LHCN-M2 (cell line): ENCODE measurements at regions not wholly inside any gene's neighbourhood (a gene's known extent, or its start where the extent isn't known, plus 50 kb on each side); places are given as distances from the start of the nearest gene placed in this dataset.

ENCODE experiments used
- DNase-seq: peaks from one replicate; pipeline ENCODE4 v3.0.0-alpha.2; 2012; ENCODE audit warnings: low read depth

DNA sequence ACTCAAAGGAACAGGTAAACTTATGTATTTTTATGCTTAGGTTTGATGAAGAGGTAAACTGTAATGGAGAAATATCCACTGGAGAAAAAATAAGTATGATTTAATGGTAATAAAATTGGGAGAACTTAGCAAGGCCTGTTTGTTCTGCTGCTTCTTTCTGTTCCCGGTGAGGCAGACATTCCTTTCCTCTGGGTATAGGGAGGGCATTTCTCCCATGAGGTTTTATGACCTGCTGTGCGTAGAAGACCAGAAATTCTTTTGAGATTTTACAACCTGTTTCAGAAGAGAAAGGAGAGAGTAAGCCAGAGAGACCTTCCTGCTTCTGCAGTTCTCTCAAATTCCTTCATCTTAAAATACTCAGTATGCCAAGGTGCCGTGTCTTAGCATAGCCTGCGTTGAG is 139.4 kb upstream of the RMST start:
- no peak for DNase-seq

DNA sequence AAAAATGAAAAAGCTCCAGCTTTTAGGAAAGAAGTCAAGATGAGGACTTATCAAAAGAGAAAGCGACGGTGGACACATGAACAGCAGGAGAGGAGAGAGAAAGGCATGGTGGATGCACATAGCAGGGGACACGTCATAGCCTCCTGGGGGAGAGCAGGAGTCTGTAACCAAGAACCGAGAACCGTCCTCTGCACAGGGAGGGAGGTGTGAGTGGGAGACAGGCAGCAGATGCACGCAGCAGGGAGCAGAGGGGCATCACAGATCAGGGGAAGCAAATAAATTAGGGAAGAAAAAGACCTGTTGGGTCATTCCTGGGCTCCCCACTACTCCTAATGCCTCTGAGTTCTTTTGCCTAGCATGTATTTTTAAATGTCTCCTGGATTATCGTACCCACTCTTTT is 138.1 kb upstream of the RMST start:
- no peak for DNase-seq

- DNase-seq, result no peak
Observed at GRCh38 chr12:97335115-97335514, 127.5 kb upstream of the RMST start.

DNA sequence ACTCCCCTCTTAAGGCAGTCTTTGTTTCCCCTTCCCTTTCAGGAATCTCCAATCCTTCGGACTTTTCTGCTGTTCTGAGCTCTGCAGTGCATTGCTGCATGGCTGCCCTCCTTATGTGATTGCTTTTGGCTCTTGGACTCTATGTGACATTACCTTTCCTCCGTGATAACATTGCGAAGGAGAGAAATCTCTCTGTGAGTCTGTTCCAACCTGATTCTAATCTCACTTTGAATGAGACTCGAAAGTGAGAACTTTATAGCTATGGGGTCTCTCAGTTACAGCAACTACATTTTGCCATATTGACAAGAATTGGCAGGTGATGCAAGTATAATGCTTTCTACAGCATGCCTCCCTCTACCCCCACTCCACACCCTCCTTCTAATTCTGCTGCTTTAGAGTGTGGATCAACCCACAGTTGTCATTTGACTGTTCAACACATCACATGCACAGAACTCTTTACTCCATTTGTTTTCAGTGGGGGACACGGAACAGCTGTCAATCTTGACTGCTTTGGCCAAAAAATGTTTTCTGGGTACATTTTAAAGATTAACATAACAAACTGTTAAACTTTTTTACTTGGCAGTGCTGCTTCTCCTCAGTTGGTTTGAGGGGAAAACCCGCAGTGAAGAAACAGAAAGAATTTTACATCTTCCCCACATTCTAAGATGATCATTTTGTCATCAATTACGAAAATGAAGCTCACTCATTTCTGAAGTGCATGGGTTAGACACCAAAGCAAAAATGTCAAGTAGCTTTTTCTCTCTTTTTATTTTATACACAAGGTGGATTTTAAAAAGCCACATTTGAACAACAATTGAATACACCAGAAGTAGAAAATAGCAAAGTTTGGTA is 125.5 kb upstream of the RMST start:
- DNase-seq, result no peak

DNA sequence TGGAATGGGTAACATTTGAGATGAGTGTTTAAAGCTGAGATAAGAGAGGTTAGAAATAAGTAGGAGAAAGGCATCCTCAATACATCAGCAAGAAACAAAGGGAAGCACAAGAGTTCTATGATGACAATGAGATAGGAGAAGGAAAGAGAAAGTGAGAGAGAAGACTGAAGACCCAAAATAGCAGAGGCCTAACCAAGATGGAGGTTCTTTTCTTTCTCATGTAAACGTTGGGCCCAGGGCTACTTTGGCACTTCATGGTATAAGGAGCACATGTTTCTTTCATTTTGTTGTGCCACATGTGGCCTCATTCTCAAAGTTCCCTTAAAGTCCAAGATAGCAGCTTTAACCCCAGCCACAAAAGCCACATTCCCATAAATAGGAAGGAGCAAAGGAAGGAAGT is 120.5 kb upstream of the RMST start:
- DNase-seq, result no peak

DNA sequence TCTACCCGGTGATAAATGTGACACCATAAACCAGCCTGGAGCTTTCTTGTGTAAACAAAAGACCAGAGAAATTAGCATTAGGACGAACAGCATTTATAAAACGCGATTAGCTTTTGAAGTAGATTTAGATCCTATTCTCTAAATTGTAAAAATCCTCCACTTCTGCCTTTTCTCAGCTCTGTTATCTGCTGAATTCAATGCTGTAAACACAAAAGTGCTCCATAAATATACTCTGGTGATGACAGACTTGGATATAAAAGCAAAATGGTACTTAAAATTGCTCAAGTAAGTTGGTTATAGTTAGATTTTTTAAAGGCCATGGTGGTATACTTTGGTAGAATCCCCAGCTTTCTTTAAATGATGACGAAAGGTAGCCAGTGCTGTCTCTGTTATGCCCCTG is 114.6 kb upstream of the RMST start:
- no peak for DNase-seq

- DNase-seq, result no peak
Observed at GRCh38 chr12:97358361-97358760, 104.2 kb upstream of the RMST start.

DNA sequence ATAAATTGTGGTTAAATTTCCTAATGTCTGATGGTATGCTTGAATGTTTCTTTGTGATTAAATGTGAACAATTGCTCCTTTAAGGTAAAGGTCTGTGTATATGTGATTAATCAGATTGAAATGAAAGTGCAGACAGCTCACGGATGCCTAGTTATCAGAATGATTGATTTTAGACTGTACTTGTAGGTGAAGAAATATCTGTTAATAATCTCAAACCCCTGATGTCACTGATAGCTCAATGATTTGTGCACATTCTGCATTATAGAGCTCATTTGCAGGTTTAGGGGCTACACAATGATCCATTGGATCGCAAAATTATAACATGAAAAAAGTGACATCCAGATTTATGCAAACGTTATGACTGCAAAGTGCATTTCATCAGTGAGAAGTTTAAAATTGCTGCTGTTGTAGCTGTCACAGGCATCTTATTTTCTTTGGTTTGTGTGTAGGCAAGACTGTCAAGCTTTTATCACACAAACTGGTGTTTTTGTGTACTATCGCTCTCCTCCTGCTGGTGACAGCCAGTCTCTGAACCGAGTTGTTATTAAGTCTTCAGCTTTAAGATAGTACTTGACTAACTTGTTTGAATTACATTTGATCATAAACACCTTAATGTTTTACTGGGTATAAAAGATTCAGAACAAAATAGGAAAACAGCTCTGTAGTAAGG is 103.4 kb upstream of the RMST start:
- no peak for DNase-seq

GRCh38 chr12:97363693-97364092 is 98.9 kb upstream of the RMST start:
- DNase-seq, result no peak

GRCh38 chr12:97368462-97369163 is 94.0 kb upstream of the RMST start:
- no peak for DNase-seq

GRCh38 chr12:97375310-97375709 is 87.3 kb upstream of the RMST start:
- DNase-seq, result no peak

DNA sequence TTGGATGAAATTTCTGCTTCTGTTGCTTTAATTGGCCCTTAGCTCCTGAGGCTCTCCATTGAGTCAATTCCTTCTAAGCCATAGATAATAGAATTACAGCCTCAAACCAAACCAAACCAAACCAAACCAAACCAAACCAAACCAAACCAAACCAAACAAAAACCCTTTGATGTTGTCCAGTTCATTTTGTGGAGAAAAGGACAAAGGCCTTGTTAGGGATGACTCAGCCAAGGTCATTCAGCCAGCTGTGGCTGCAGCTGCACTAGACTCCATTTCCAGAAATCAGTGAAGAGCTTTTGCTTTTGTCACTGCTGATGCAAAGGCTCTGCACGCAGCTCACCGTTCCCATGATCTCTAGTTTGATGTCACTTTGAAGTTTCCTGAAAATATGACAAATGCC is 82.2 kb upstream of the RMST start:
- DNase-seq, result no peak

DNA sequence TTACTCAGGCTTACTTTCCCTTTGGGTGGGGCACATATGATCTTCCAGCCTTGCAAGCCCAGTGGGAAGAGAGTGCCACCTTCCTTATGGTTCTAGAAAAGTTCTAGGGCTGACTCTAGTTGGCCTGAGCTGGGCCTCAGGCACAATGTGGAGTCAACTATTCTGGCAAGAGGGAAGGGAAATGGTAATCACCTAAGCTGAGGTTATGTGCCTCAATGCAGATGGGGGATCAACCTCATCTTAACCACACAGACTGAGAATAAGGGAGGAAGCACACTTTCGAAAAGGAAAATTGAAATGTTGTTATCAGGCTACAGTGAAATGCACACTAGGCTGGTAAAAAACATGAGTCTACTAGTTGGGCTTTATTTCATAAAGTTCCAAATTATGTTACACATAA is 77.5 kb upstream of the RMST start:
- DNase-seq, result no peak

GRCh38 chr12:97386133-97386581 is 76.4 kb upstream of the RMST start:
- no peak for DNase-seq

DNA sequence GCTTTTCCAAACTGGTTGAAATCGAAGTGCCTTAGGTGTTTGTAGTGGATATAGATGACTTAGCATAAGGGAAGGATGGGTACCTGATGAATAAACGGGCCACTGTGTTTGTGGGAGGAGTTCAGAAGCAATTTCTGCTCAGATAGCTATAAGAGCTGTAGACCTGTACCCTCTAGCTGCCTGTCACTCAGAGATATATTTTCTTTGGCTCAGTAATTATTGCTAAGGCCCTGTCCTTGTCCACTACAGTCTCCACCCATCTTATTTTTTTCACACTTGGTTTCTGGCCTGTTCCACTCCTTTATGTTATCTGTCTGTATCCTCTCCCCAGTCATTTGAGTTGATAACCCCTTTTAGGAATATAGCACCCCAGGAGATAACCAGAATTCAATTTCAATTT is 74.8 kb upstream of the RMST start:
- no peak for DNase-seq

- no peak for DNase-seq
Observed at GRCh38 chr12:97394657-97395056, 67.9 kb upstream of the RMST start.

GRCh38 chr12:97397008-97397407 is 65.6 kb upstream of the RMST start:
- DNase-seq, result no peak

GRCh38 chr12:97398704-97399103 is 63.9 kb upstream of the RMST start:
- DNase-seq, result no peak

DNA sequence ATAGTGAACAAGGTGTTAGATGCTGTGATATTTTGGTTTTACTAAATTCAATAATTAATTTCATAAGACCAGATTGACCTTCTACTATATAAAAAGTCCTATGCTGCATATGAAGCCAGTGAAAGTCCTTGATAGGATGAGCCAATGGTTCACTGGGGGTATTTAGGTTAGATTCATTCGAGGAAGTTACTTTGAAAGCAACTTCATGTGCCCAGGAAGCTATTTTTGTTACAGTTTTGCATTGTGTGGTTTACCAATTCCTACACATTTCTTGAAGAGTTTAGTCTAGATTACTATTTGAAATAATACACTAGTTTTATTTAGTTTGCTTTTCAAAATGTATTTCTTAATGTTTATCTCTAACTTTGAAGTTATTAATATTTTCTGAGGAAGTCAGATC is 58.5 kb upstream of the RMST start:
- no peak for DNase-seq

- no peak for DNase-seq
Observed at GRCh38 chr12:97404543-97404942, 58.1 kb upstream of the RMST start.

GRCh38 chr12:97408363-97408762 is 54.2 kb upstream of the RMST start:
- no peak for DNase-seq

GRCh38 chr12:97411341-97411740 is 51.3 kb upstream of the RMST start:
- DNase-seq, result no peak
